UCSD-AML1 (cell line): ENCODE measurements at regions not wholly inside any gene's neighbourhood (a gene's known extent, or its start where the extent isn't known, plus 50 kb on each side); places are given as distances from the start of the nearest gene placed in this dataset.

ENCODE experiments used
- DNase-seq: peaks from one replicate; lab custom pipeline; 2025; ENCODE audit not compliant: unreplicated experiment; lab: John Stamatoyannopoulos, UW

GRCh38 chr15:77798151-77798835 lies 165.6 kb upstream of the LINGO1 start:
- DNase-seq: no peak

GRCh38 chr15:77797270-77797669 lies 164.6 kb upstream of the LINGO1 start:
- DNase-seq: no peak

DNA sequence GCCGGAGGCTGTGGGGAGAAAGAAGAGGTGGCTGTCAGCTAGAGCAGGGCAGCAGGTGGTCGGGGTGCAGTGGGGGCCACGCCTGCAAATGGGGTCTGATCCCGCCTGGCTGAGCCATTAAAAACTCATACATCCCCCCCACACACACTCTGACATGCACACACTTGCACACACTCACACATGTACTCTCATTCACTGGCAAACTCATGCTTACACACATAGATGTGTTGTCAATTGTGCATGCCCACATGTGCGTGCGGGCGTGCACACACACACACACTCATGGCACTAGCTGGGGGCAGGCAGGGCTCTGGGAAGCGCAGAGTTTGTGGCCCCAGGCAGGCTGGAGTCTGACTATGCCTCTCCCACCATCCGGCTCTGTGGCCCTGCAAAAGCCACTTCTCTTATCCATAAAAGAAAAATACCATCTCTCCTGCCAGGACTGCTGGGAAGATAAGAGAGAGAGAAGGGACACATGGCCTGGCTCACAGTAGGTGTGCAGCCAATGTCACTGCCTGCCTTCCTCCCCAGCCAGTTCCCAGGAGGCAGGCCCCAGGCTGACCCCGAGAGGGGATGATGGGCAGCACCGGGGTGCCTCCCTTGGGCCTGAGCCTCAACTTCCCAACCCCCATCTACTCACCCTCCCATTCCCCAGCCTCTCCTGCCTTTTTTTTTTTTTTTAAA lies 163.5 kb upstream of the LINGO1 start:
- no peak for DNase-seq

DNA sequence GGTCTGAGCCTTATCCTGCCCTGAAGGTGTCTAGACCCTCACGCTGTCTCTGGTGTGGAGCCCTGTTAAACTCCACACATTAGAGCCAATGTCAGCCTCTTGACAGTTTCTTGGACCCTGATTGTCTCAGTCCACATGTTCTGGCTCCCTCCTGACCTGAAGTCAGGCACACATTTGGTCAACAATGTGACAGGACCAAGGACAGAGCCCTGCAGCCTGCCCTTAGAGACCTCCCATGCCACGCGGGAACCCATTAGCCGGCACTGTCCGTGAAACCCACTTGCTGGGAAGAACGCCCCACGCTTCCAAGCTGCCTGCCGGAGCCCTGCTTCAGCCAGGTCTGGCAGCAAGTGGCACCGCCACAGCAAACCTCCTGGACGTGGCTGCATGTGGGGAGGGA lies 162.7 kb upstream of the LINGO1 start:
- DNase-seq: no peak

GRCh38 chr15:77791941-77792340 lies 159.2 kb upstream of the LINGO1 start:
- DNase-seq: no peak

- no peak for DNase-seq
Measured at GRCh38 chr15:77790481-77790880, 157.8 kb upstream of the LINGO1 start.

DNA sequence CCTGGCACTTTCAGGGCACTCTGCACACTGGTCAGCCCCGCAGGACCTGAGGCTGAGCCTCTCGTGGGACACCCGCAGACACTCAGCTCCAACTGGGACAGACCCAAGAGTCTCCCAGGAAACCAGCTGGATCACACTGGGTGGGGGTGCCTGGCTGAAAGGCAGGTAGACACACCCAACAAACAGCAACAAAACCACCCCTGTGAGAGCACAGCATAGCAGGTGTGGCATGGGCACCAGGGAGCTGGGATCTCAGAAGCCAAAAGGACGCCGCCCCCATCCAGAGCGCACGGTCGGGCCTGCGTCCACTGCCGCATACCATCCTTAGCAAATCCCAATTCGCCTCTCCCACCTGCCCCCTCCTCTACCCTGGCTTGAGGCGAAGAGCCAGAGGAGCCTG lies 154.2 kb upstream of the LINGO1 start:
- DNase-seq: no peak

GRCh38 chr15:77786181-77786890 lies 153.6 kb upstream of the LINGO1 start:
- no peak for DNase-seq

DNA sequence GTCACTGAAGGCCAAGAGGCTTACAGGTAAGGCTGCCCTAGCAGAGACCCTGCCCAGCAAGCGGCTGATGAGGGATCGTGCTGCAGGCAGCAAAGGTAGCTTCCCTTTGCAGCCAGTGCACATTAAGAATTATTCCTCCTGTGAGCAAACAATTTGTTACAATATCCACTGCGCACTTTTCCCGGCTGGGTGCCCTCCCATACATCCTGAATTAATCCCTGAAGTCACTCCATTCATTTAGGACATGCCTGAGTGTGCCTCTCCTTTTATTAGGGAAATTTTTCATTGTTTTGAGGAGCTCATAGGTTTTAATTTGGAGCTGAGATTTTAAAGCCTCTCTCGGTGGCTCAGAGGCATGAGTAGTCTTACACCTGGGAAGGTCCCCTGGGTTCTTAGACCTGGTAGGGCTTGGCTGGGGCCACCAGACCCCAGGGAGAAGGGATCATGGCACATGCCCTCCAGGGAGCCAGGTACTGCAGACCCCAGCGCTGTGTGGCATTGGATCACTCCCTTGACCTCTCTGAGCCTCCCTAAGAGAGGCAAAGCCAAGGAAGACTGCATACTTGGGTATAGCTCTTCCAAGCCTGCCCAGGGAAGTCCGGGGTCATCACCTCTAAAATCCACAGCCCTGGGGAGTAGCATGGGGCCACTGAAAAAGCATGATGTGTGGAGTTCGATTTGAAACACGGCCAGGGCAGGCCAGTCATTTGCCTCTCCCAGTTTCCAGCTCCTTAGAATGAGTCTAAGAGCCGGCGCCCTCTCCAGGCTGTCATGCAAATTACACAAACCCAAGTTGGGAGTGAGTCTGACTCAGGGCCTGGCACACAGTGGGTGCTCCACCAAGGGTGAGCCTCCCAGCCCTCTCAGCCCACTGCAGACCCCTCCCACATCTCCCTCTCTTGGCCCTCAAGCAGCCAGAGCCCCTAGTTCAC lies 151.9 kb upstream of the LINGO1 start:
- DNase-seq: peak; percentile 29

DNA sequence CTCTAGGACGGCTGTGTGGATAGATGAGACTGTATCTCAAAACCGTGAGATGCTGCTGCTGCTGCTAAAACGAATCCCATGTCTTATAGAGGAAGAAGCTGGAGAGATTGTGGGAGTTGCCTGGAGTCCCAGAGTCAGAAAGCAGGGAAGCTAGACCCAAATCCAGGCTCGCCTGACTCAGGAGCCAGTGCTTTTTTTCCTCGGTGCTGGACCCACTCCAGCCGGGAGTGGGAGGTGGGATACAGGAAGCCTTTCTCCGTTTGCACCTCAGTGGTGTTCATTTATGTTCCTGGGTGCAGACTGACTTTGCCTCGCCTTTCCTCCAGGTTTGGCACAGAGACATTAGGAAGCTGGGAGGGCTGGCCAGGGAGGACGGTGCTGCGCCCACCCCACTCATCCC lies 150.9 kb upstream of the LINGO1 start:
- no peak for DNase-seq

DNA sequence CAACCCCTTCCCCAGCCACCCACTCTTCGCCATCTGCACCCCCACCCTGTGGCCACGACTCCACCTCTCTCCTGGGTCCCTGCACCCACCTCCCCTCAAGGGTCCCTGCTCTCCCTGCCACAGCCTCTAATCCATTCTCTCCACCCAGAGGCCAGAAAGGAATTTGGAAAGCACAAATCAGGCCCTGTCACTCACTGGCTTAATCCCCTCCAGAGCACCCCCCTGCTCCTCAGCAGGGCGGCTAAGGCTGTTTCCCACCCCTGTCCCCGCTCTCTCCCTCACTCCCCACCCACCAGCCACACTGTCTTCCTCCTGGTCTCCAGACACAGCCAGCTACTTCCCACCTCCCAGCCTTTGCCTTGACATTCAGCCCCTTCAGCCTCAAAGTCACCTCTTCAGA lies 150.0 kb upstream of the LINGO1 start:
- DNase-seq: no peak

GRCh38 chr15:77781946-77782240 lies 149.2 kb upstream of the LINGO1 start:
- no peak for DNase-seq

DNA sequence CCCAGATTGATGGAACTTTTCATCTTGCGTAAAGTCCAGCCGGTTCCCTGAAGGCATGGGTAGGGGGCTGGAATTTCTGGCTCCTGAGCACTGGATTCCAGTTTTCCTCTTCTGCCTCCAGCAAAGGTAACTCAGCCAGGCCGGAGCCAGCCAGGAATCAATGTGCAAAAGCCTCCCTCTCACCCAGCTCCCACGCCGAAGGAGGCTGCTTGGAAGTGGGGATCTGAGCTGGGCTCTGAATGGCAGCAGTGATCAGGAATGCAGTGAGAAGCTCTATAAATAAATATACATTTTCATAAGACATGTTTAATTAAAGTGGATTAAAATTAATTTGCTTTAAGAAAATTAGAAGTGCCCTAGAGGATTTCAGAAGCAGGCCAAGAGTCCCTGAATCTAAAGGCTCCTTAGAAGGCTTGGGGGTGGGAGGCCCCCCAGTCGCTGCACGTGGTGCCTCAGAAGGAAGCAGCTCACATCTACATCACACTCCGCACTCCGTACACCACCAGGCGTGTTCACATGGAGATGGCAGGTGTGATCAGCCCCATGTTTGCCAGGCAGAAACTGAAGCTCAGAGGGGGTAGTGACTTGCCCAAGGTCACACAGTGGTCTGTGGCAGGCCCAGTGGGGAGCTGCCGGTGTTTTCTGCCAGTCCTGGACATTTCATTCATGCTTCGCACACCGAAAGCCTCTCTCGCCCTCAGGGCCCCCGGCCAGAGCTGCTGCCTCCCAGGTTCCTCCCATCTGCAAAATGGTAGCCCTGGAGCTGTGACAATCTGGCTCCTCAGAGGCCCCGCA lies 148.6 kb upstream of the LINGO1 start:
- DNase-seq: no peak

- no peak for DNase-seq
Measured at GRCh38 chr15:77778802-77779201, 146.1 kb upstream of the LINGO1 start.

GRCh38 chr15:77775837-77776236 lies 143.1 kb upstream of the LINGO1 start:
- DNase-seq: no peak

- DNase-seq: no peak
Measured at GRCh38 chr15:77775373-77775772, 142.7 kb upstream of the LINGO1 start.

- no peak for DNase-seq
Measured at GRCh38 chr15:77774350-77774749, 141.6 kb upstream of the LINGO1 start.

- DNase-seq: no peak
Measured at GRCh38 chr15:77773903-77774302, 141.2 kb upstream of the LINGO1 start.

- DNase-seq: no peak
Measured at GRCh38 chr15:77772641-77773402, 140.1 kb upstream of the LINGO1 start.

- no peak for DNase-seq
Measured at GRCh38 chr15:77771616-77772015, 138.9 kb upstream of the LINGO1 start.
